Putamen (tissue), 1 donor: ENCODE measurements at regions not wholly inside any gene's neighbourhood (a gene's known extent, or its start where the extent isn't known, plus 50 kb on each side); places are given as distances from the start of the nearest gene placed in this dataset.
A peak's percentile ranks its signal among the peaks of the same experiment; 100 is the strongest.

Experiments used
- DNase-seq: peaks from one replicate; pipeline ENCODE4 v3.0.0-alpha.2; 2016; ENCODE audit warnings: low spot score

- DNase-seq, result no peak
These were observed 441.2 kb upstream of the ANO3 start for GRCh38 chr11:25890626-25891260.

GRCh38 chr11:25891960-25892359 lies 440.0 kb upstream of the ANO3 start:
- DNase-seq, result no peak

- no peak for DNase-seq
These were observed 432.2 kb upstream of the ANO3 start for GRCh38 chr11:25899617-25900160.

GRCh38 chr11:25900814-25901213 lies 431.1 kb upstream of the ANO3 start:
- no peak for DNase-seq

GRCh38 chr11:25901415-25901814 lies 430.5 kb upstream of the ANO3 start:
- DNase-seq, result no peak

- DNase-seq, result no peak
These were observed 429.5 kb upstream of the ANO3 start for GRCh38 chr11:25902476-25902875.

DNA sequence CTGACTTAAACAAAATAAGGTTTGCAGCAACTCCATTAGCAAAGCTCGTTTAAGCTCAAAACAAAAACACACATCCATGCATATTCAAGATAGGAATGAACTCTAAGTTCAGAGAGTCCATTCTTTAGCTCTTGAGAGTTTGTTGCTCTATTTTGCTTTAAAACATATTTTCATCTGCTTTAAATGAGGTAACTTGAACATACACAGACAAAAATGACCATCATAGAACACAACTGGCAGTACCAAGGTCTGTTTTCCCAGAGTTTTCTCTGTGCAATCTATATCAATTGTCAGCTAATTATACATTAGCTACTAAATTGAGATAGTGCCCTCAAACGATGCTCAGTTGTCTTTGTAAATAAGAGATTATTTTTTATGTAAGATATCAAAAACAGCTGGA lies 423.2 kb upstream of the ANO3 start:
- DNase-seq, result no peak

- peak; percentile 30 for DNase-seq
These were observed 421.8 kb upstream of the ANO3 start for GRCh38 chr11:25910086-25910485.

DNA sequence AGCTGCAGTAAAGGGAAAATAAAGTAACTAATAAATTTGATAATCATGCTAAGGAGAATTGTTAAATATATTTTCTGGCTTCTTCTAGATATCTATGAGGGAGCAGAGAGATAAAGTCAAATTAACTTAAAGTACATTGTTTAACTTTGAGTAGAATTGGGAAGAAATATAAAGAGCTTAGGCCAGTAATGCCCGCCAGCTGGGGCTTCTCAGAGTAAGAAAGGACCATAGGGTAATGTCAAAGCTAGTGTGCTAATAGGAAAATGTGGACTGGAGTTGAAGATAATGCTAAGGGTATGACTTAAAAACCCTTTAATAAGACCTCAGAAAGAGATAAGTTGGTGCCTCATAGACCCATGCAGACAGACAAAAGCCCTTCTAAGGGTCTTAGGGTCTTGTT lies 411.6 kb upstream of the ANO3 start:
- no peak for DNase-seq

DNA sequence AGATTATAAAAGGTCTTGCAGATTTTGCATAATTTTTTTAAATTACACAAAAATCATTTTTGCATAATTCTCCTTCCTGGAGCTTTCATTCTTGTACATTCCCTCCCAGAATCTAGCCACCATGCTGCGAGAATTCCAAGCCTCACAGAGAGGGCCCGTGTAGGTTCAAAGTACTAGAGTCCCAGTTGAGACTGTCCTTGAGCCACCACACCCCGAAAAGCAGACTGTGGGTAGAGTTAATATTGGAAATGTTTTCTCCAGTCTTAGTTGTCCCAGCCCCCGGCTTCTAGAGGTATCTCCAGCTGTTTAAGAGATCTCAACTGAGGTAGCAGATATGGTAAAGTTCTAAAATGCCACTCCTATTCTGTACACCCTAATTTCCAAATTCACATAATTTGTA lies 407.3 kb upstream of the ANO3 start:
- DNase-seq, result no peak

- no peak for DNase-seq
These were observed 406.6 kb upstream of the ANO3 start for GRCh38 chr11:25925359-25925758.

DNA sequence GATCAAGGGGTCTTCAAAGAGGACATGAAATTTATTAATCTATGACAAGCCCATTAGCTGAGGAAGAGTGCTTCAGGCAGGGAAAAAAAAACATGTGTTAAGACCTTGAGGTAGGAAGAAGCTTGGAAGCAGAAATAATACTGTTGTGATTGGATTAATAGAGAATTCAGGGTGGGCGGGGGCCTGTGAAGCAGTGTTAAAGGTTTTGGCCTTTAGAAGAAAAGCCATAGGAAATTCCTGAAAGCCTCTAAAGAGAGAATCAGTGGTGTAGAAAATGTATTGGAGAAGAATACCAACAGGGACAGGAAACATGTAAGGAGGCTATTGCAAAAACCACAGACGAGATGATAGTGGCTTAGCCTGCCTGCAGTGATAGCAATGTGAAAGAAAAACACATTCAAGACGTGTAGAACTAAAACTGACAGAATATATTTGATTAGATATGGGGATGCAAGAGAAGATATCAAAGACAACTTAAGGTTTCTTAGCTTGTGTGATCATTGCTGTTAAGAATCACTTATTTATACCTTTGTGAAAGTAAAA lies 404.4 kb upstream of the ANO3 start:
- DNase-seq, result no peak

GRCh38 chr11:25928076-25928475 lies 403.9 kb upstream of the ANO3 start:
- no peak for DNase-seq

- no peak for DNase-seq
These were observed 393.0 kb upstream of the ANO3 start for GRCh38 chr11:25938952-25939351.

DNA sequence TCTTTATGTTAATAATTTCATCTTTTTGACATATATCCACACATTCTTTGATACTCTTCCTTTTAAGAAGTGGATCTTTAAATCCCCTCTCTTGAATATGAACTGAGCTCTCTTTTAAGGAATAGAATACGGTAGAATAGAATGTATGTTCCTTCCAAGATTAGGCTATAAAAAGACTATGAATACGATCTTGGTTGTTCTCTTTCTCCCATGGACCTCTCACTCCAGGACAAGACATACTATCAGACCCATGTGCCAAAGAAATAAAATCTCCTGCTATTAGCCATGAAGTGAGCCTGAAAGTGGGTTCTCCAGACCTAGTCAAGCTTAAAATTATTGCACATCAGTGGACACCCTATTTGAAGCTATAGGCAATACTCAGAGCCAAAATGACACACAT lies 392.2 kb upstream of the ANO3 start:
- no peak for DNase-seq

- DNase-seq, result no peak
These were observed 390.6 kb upstream of the ANO3 start for GRCh38 chr11:25941353-25941752.

- DNase-seq, result no peak
These were observed 388.9 kb upstream of the ANO3 start for GRCh38 chr11:25943031-25943430.

- DNase-seq, result no peak
These were observed 387.9 kb upstream of the ANO3 start for GRCh38 chr11:25943777-25944661.

DNA sequence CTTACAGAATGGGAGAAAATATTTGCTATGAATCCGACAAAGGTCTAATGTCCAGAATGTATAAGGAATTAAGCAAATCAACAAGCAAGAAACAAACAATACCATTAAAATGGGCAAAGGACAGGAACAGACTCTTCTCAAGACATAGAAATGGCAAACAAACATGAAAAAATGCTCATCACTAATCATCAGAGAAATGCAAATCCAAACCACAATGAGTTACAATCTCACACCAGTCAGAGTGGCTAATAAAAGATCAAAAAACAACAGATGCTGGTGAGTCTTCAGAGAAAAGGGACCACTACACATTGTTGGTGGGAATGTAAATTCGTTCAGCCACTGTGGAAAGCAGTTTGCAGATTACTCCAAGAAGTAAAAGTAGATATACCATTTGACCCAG lies 382.0 kb upstream of the ANO3 start:
- no peak for DNase-seq

- no peak for DNase-seq
These were observed 378.9 kb upstream of the ANO3 start for GRCh38 chr11:25953006-25953405.

- no peak for DNase-seq
These were observed 373.9 kb upstream of the ANO3 start for GRCh38 chr11:25958045-25958444.

DNA sequence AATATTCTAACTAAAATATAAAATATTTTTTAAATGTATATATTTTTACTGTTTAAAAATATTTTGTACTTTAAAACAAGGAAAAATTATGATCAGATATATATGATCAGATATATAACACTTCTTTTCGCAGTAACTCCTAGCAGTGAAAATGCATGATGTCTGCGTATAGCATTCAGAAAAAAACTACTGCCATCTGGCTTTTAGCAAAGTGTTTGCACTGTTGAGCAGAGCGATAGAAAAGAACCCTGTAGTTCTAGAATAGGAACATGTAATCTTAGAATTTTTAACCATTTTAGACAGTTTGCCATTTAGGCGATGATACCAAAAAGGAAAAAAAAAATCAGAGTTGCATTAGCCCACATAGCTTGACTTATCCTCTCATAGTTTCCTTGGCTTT lies 370.4 kb upstream of the ANO3 start:
- DNase-seq, result no peak
